H9 (cell line): ENCODE measurements at regions not wholly inside any gene's neighbourhood (a gene's known extent, or its start where the extent isn't known, plus 50 kb on each side); places are given as distances from the start of the nearest gene placed in this dataset.

Experiments
- DNase-seq: peaks from one replicate; pipeline ENCODE4 v3.0.0-alpha.2; 2017
- H2AFZ ChIP-seq: one replicate; pipeline ENCODE4 v1.6.1; 2013; ENCODE audit warnings: mild to moderate bottlenecking, low read length, control low read depth, moderate library complexity
- H2AK5ac ChIP-seq: 2 replicates; pipeline ENCODE4 v1.6.1; 2013; ENCODE audit warnings: low read length, control low read depth, mixed read lengths; ENCODE audit not compliant: insufficient read length
- H2BK120ac ChIP-seq: one replicate; pipeline ENCODE4 v1.6.1; 2013; ENCODE audit warnings: low read depth, mild to moderate bottlenecking, low read length, control low read depth, inconsistent platforms; ENCODE audit not compliant: poor library complexity, severe bottlenecking
- H2BK12ac ChIP-seq: 2 replicates; pipeline ENCODE4 v1.6.1; 2013; ENCODE audit warnings: low read length, control low read depth, mixed read lengths, low read depth; ENCODE audit not compliant: insufficient read length
- H2BK15ac ChIP-seq: 2 replicates; pipeline ENCODE4 v1.6.1; 2013; ENCODE audit warnings: low read depth, low read length, control low read depth
- H2BK20ac ChIP-seq: one replicate; pipeline ENCODE4 v1.6.1; 2013; ENCODE audit warnings: low read depth, mild to moderate bottlenecking, low read length, control low read depth, inconsistent platforms; ENCODE audit not compliant: poor library complexity, severe bottlenecking
- H2BK5ac ChIP-seq: 2 replicates; pipeline ENCODE4 v1.6.1; 2013; ENCODE audit warnings: low read length, control low read depth, mixed read lengths; ENCODE audit not compliant: insufficient read length
- H3K14ac ChIP-seq: 2 replicates; pipeline ENCODE4 v1.6.1; 2013; ENCODE audit warnings: low read length, control low read depth; ENCODE audit not compliant: insufficient read depth
- H3K18ac ChIP-seq: 2 replicates; pipeline ENCODE4 v1.6.1; 2013; ENCODE audit warnings: low read depth, mild to moderate bottlenecking, mixed read lengths, low read length, control low read depth; ENCODE audit not compliant: insufficient read length
- H3K23ac ChIP-seq: 2 replicates; pipeline ENCODE4 v1.6.1; 2013; ENCODE audit warnings: low read length, control low read depth, mixed read lengths, low read depth; ENCODE audit not compliant: insufficient read length
- H3K23me2 ChIP-seq: 2 replicates; pipeline ENCODE4 v1.6.1; 2013; ENCODE audit warnings: low read depth, mild to moderate bottlenecking, mixed read lengths, low read length, control low read depth; ENCODE audit not compliant: insufficient read length, poor library complexity, severe bottlenecking
- H3K27ac ChIP-seq: 2 replicates; pipeline ENCODE4 v1.5.1; 2013; ENCODE audit warnings: low read length, control low read depth, mixed read lengths, low read depth; ENCODE audit not compliant: insufficient read length
- H3K27me3 ChIP-seq: 2 replicates; pipeline ENCODE4 v1.6.1; 2013; ENCODE audit warnings: low read length, control low read depth, inconsistent platforms; ENCODE audit not compliant: insufficient read depth
- H3K4ac ChIP-seq: 2 replicates; pipeline ENCODE4 v1.6.1; 2013; ENCODE audit warnings: low read depth, mild to moderate bottlenecking, control low read depth, inconsistent platforms, low read length, moderate library complexity
- H3K4me1 ChIP-seq: 2 replicates; pipeline ENCODE4 v1.6.1; 2013; ENCODE audit warnings: low read length, control low read depth, inconsistent platforms; ENCODE audit not compliant: insufficient read depth
- H3K4me2 ChIP-seq: 2 replicates; pipeline ENCODE4 v1.6.1; 2013; ENCODE audit warnings: low read length, control low read depth, mixed read lengths; ENCODE audit not compliant: insufficient read length, insufficient read depth
- H3K56ac ChIP-seq: 2 replicates; pipeline ENCODE4 v1.6.1; 2013; ENCODE audit warnings: low read depth, mild to moderate bottlenecking, mixed read lengths, low read length, control low read depth; ENCODE audit not compliant: insufficient read length
- H3K79me1 ChIP-seq: 2 replicates; pipeline ENCODE4 v1.6.1; 2013; ENCODE audit warnings: low read depth, mild to moderate bottlenecking, moderate library complexity, low read length, control low read depth, inconsistent platforms; ENCODE audit not compliant: insufficient read depth, poor library complexity, severe bottlenecking
- H3K79me2 ChIP-seq: 2 replicates; pipeline ENCODE4 v1.6.1; 2013; ENCODE audit warnings: low read length, control low read depth, inconsistent platforms; ENCODE audit not compliant: insufficient read depth
- H3K9ac ChIP-seq: 2 replicates; pipeline ENCODE4 v1.6.1; 2013; ENCODE audit warnings: low read length, control low read depth, mixed read lengths; ENCODE audit not compliant: insufficient read length; ENCODE audit errors: extremely low read depth
- H3K9me3 ChIP-seq: one replicate; pipeline ENCODE4 v1.6.1; 2013; ENCODE audit warnings: low read depth, low read length, inconsistent platforms; ENCODE audit not compliant: control insufficient read depth
- H3T11ph ChIP-seq: one replicate; pipeline ENCODE4 v1.6.1; 2013; ENCODE audit warnings: mild to moderate bottlenecking, low read length, control low read depth, inconsistent platforms
- H4K20me1 ChIP-seq: one replicate; pipeline ENCODE4 v1.6.1; 2013; ENCODE audit not compliant: control insufficient read depth, insufficient read length, insufficient read depth
- H4K5ac ChIP-seq: 2 replicates; pipeline ENCODE4 v1.6.1; 2013; ENCODE audit warnings: low read depth, mild to moderate bottlenecking, mixed read lengths, low read length, control low read depth; ENCODE audit not compliant: insufficient read length
- H4K8ac ChIP-seq: replicated peaks from 2 replicates; pipeline ENCODE4 v1.6.1; 2013; ENCODE audit warnings: low read length, control low read depth, mixed read lengths, low read depth; ENCODE audit not compliant: insufficient read length
- H4K91ac ChIP-seq: 2 replicates; pipeline ENCODE4 v1.6.1; 2013; ENCODE audit warnings: low read depth, mild to moderate bottlenecking, moderate library complexity, mixed read lengths, low read length, control low read depth; ENCODE audit not compliant: insufficient read length
- H3K27ac Mint-ChIP-seq, 3 experiments: 2 replicates in 2 of 3; 3 replicates in 1 of 3; pipeline ENCODE4 v1.8.0; 2020 to 2021; ENCODE audit warnings: mixed read lengths in 3 of 3, mild to moderate bottlenecking in 1 of 3, moderate library complexity in 1 of 3
- H3K27me3 Mint-ChIP-seq: 2 replicates; pipeline ENCODE4 v1.8.0; 2021; ENCODE audit warnings: low read depth, mild to moderate bottlenecking, moderate library complexity, mixed read lengths
- H3K36me3 Mint-ChIP-seq, 3 experiments: 2 replicates in 2 of 3; 3 replicates in 1 of 3; pipeline ENCODE4 v1.8.0; 2020 to 2021; ENCODE audit warnings: low read depth in 3 of 3, mixed read lengths in 3 of 3; ENCODE audit not compliant: insufficient read depth in 1 of 3
- H3K4me1 Mint-ChIP-seq, 2 experiments: 2 replicates each; pipeline ENCODE4 v1.8.0; 2020; ENCODE audit warnings: mixed read lengths in 2 of 2
- H3K4me3 Mint-ChIP-seq, 2 experiments: 2 replicates in 1 of 2; 3 replicates in 1 of 2; pipeline ENCODE4 v1.8.0; 2020 to 2021; ENCODE audit warnings: mild to moderate bottlenecking in 2 of 2, mixed read lengths in 2 of 2, moderate library complexity in 1 of 2
- H3K9me3 Mint-ChIP-seq, 2 experiments: 2 replicates in 1 of 2; 3 replicates in 1 of 2; pipeline ENCODE4 v1.8.0; 2020; ENCODE audit warnings: mild to moderate bottlenecking in 2 of 2, mixed read lengths in 2 of 2, moderate library complexity in 1 of 2
- WGBS: extraction: QIAGEN DNeasy Blood & Tissue Kit; methylation state at CpG from one replicate; pipeline ENCODE4 v1.1.7; 2013; ENCODE audit warnings: missing lambda C conversion rate, low lambda C conversion rate, mixed read lengths; ENCODE audit not compliant: insufficient read length; ENCODE audit errors: extremely low coverage; 5-methylcytosine and 5-hydroxymethylcytosine counted together
- TF ChIP-seq, protein P1 (sequence below): fragments of 200-600 bp; sonication (generic); conservative IDR thresholded peaks from 3 replicates; pipeline ENCODE4 v1.8.0; 2021; ENCODE audit warnings: antibody characterized with exemption, mild to moderate bottlenecking

DNA sequence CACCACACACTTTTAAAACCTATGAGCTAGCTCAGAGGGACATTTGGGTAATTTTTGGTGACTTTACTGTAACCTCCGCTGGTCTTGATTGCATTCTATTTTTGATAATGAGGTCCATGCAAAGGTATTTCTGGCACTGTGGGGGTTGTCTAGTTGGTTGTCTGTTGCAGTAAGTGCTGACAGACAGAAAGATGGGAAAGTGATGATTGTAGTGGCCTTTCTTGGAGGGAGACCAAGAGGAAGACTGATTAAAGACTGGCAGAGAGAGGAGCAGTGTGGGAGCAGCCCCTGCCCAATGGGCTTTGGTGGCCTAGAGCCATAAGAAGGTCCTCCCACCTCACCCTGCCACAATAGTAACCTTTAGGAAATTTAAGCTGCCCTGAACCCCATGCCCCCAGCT, 173.4 kb upstream of the CTBP2 start:
- Histone ChIP-seq H3K79me2 (no peaks in the 10 kb centered on the region), H3K79me1 (no peaks in the 10 kb centered on the region), H3K9me3 (no peaks in the 10 kb centered on the region), H2BK120ac (no peak overlapping the region), H2AK5ac (no peak overlapping the region), H3K27me3 (no peaks in the 10 kb centered on the region; the same call in 1 of the 2 replicates), H2BK12ac (no peak overlapping the region), H4K8ac (no peak overlapping the region), H2BK15ac (no peak overlapping the region), H3K4me1 (no peaks in the 10 kb centered on the region), H3K23me2 (no peaks in the 10 kb centered on the region), H4K91ac (no peak overlapping the region), H2AFZ (no peak overlapping the region), H3K14ac (no peak overlapping the region), H3K18ac (no peak overlapping the region), H3K4ac (no peak overlapping the region), H3T11ph (no peak overlapping the region), H2BK5ac (no peak overlapping the region), H3K23ac (no peak overlapping the region), H3K4me2 (no peak overlapping the region), H3K56ac (no peak overlapping the region), H3K27ac (no peak overlapping the region), H3K9ac (no peak overlapping the region), H4K20me1 (no peaks in the 10 kb centered on the region), H2BK20ac (no peak overlapping the region), H4K5ac (no peak overlapping the region)
- H3K9me3 Mint-ChIP-seq, result no peaks in the 10 kb centered on the region
- no peak for DNase-seq
- WGBS, result no CpG with 5 or more reads among the region's 1 CpG
- H3K4me3 Mint-ChIP-seq, result no peak overlapping the region
- no peak overlapping the region for H3K27ac Mint-ChIP-seq
- TF ChIP-seq, protein P1, sequence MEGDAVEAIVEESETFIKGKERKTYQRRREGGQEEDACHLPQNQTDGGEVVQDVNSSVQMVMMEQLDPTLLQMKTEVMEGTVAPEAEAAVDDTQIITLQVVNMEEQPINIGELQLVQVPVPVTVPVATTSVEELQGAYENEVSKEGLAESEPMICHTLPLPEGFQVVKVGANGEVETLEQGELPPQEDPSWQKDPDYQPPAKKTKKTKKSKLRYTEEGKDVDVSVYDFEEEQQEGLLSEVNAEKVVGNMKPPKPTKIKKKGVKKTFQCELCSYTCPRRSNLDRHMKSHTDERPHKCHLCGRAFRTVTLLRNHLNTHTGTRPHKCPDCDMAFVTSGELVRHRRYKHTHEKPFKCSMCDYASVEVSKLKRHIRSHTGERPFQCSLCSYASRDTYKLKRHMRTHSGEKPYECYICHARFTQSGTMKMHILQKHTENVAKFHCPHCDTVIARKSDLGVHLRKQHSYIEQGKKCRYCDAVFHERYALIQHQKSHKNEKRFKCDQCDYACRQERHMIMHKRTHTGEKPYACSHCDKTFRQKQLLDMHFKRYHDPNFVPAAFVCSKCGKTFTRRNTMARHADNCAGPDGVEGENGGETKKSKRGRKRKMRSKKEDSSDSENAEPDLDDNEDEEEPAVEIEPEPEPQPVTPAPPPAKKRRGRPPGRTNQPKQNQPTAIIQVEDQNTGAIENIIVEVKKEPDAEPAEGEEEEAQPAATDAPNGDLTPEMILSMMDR, result no peak
- H3K27me3 Mint-ChIP-seq, result peaks cover 3% of the 10 kb centered on the region; the same call in 1 of the 2 replicates
- H3K36me3 Mint-ChIP-seq, result no peaks in the 10 kb centered on the region; a peak in 1 of 7 replicates
- H3K4me1 Mint-ChIP-seq, result 0 out of 4 replicates have a peak, but pooled peaks cover 0 to 2% of the 10 kb centered on the region in 2 experiments
